ENCODE measurements at regions not wholly inside any gene's neighbourhood (a gene's known extent, or its start where the extent isn't known, plus 50 kb on each side); places are given as distances from the start of the nearest gene placed in this dataset.

- TF ChIP-seq EZH2 (IDR thresholded peaks at IDR 0.05; ENCODE audit: borderline replicate concordance, low read length) (no peak), CTCF (conservative IDR thresholded peaks at IDR 0.05 in 1 of 2, IDR thresholded peaks at IDR 0.05 in 1 of 2; ENCODE audit: extremely low read depth in 1 of 2, insufficient read depth in 1 of 2, low read depth in 1 of 2, low read length in 2 of 2) (no peak)
Measured at GRCh38 chr13:72437458-72437857, 290.0 kb downstream of the MZT1 start.

Measured in mammary epithelial cell (primary cell).